ENCODE measurements at regions not wholly inside any gene's neighbourhood (a gene's known extent, or its start where the extent isn't known, plus 50 kb on each side); places are given as distances from the start of the nearest gene placed in this dataset.

- TF ChIP-seq YY1 (IDR thresholded peaks at IDR 0.05; ENCODE audit: insufficient read depth, insufficient read length) (no peak), ZNF274 (IDR thresholded peaks at IDR 0.05; ENCODE audit: low read depth, low read length) (no peak)
These were observed 1069.7 kb downstream of the STIM2 start for GRCh38 chr4:27930291-27930690.

Data from NT2/D1 (cell line).